Activated effector memory CD4-positive, alpha-beta T cell treated with Interleukin-2 at 50 U/mL for 16 hours (primary cell): ENCODE measurements at regions not wholly inside any gene's neighbourhood (a gene's known extent, or its start where the extent isn't known, plus 50 kb on each side); places are given as distances from the start of the nearest gene placed in this dataset.
"Not testable (repeated sequence)": the region's sequence is repeated elsewhere in the genome, so short reads cannot be mapped to it uniquely, and the experiment has no call there.

Experiments
- DNase-seq: peaks from one replicate; pipeline ENCODE4 v3.0.0-alpha.2; 2020

DNA sequence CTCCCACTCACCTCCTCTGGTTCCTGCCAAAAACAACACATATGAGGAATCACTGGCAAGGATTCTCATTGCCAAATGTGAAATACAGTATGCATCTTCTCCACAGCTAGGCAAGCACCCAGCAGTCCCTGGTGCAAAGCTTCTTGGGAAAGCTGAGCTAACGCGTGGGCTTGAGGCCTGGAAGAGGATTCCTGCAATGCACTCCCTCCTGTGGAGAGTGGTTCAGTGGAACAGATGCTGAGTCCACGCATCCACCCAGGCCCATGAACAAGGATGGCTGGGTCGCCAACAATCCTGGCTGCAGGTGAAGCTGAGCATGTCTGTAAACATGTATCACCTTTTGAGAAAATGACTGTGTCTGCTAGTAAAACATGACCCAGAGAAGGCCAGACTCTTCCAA lies 113.2 kb upstream of the CHST15 start:
- no peak for DNase-seq

DNA sequence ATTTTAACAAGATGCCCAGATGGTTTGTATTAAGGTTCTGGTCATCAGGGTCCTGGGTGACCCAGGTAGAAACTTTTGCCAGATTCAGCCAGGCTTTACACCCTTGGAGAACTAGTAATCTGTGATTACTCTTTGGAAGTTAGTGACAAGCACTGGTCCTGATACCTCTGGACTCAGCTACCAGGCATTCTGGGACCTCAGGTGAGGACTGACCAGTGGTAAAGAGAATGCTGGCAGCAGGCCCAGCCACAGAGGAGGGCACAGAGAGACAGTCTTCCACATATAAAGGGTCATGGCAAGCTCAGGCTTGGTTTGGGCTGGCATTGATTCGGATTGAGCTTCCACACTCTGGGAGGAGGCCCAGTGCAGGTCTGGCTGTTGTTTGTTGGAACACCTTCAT lies 112.0 kb upstream of the CHST15 start:
- no peak for DNase-seq

DNA sequence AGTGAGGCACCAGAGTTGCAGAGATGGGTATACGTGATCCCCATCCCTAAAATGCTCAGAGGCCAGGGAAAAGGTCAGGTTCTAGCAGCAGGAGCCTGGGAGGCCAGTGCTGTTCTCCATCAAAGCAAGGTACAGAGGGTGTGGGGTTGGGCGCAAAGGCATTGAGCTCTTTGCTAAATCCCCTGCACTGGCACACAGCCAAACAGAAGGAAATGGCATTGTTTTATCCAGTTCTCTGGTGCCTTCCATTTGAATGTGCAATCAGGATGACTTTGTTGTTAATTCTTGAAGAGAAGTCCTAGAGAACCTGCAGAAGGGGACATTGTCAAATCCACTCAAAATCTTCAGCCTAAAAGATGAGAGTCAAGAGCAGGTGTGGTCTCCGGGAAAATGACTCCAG lies 111.3 kb upstream of the CHST15 start:
- no peak for DNase-seq

DNA sequence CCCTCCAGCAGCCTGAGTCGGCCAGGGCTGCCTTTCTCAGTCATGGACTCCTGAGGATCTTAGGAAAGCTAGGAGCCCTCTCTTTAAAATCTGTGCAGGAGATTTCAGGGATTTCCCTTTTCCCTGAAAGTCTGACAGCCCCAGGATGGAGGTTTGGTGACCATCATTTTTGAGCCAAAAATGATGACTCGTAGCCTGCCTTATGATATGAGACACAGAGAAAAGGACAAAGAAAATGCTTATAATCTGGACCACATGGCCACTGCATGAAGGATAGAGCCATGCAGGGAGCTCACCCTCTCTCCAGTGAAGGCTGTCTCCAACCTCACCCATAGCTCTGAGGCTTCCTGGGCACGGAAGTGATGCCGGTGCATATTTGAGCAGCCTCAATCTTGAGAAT lies 106.6 kb upstream of the CHST15 start:
- DNase-seq = no peak

DNA sequence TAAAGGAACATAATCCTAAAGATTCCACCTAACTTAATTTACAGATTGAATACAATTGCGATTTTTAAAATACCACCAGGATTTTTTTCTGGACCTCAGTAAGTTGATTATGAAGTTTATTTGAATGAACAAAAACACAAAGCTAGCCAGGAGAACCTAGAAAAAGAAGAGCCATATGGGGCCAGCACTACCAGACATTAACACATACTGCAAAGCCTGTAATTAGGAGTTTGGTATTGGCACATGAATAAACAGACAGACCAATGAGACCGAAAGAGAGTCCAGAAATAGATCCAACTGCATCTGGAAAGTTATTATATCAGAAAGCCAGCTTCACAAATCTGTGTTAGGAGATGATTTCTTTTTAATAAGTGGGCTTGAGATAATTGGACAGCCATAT lies 105.5 kb upstream of the CHST15 start:
- DNase-seq = no peak

DNA sequence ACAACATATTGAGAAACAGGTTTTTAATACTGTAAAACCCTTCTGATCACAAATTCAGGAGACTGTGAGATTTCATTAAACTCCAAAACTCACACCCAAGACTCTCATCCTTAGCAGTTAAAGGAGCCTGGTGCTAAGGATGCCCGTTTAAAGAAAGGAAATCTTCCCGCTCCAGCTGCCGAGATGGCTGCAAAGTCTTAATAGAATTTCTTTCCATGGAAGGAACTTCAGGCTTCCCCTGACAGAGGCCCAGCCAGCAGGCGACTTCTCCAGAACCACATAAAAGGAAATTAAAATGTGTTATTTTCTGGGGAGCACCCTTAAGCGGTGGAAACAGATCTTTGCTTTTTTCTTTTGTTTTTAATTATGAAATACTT lies 104.7 kb upstream of the CHST15 start:
- DNase-seq = no peak

DNA sequence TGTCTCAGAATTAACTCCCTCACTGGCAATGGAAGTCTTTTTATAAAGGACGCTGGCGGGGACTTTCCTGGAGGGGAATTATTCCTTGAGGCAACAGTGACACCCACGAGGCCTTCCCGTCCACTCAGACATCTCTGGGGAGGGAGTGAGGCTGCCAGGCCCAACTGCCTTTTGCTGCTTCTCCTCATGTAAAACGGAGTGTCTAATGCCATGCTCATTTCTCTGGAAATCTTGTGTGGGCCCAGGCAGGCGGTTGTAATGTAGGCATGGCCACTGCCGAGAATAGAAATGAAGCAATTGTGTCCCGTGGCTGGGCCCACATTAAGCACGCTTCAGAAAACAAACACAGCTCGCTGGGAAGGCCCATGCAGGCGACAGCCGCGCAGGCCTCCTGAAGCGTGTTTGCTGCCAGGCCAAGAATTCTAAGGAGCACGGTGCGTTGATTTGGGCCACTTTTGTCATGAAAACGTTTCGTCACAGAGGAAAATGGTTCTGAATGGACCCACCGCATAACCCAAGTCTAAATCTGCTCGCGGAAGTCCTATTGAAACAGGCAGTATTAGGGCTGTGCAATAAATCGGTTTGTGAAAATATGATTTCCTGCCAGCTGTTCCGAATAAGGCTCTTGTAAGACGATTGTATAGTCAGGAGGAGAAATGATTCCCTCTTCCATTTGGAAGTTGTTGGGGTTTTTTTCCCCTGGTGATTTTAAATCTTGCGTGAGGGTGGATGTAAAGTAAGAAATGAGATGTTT lies 104.2 kb upstream of the CHST15 start:
- DNase-seq = no peak

DNA sequence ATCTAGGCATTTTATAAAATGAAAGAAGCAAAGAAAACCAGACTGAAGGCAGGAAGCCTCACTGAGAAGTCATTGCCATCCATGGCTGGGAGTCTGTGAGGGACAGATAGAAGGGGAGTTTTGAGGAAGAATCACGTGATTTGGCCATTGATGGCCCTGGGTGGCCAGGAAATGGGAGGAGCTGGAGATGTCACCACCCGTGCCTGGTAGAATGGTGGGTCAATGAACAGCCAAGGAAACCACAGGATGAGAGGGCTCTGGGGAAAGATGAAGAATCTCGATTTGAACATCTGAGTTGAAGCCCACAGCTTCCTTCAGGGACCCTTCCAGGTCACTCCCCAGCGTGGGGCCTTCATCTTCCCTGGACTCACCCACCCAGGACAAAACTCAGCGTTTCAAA lies 103.3 kb upstream of the CHST15 start:
- no peak for DNase-seq

DNA sequence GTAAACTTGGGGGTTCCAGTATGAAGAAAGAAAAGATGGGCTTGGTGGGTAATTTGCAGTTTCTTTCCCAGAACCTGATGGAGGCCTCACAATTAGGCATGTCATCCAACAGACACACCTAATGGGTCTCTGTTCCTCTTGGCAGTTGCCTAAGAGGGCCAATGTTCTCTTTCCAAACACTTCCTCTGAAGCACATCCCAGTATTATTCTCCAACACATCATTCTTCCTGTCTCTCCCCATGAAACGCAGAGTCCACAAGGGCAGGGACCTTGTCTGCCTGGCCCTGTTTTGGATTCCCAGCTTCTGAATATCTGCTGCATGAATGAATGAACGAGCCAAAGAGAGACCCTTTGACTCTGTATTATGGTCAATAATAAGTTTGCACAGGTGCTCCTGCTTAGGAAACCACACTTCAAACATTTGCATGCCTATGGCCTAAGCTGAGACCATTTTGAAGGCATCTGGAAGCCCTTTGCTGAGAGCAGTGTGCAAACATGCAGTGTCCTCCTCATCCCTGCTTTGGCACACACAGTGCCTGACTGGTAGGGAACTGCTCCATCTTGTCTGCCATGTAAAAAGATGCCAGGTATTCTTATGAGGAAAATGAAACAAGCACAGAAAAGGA lies 100.9 kb upstream of the CHST15 start:
- no peak for DNase-seq

DNA sequence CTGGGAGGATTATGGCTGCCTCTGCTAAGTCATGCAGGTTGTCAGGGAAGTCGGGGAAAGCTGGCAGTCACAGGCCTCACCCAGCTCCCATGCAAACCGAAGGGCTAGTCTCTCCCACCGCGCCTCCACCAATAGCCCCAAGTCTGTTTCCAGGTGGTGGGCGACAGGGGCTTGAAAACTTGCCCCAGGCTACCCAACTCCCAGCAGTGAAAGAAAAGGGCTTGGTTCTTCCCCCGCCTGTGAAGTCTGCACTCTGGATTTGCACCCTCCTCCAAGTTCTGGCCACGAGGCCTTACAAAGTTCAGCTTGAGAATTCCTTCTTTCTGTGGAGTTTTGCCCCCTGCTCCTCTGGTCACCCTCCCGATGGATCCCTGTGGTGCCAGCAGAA lies 99.9 kb upstream of the CHST15 start:
- DNase-seq = no peak

DNA sequence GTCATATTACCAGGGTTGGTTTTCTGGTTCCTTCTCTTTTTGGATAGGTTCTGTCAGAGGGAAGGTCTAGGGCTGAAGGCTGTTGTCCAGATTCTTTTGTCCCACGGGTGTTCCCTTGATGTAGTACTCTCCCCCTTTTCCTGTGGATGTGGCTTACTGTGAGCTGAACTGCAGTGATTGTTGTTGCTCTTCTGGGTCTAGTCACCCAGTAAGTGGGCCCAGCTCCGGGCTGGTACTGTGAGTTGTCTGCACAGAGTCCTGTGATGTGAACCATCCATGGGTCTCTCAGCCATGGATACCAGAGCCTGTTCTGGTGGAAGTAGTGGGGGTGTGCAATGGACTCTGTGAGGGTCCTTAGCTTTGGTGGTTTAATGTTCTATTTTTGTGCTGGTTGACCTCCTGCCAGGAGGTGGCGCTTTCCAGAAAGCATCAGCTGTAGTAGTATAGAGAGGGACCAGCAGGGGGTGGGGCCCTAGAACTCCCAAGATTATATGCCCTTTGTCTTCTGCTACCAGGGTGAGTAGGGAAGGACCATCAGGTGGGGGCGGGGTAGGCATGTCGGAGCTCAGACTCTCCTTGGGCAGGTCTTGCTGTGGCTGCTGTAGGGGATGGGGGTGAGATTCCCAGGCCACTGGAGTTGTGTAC lies 99.4 kb upstream of the CHST15 start:
- DNase-seq = not testable (repeated sequence)

DNA sequence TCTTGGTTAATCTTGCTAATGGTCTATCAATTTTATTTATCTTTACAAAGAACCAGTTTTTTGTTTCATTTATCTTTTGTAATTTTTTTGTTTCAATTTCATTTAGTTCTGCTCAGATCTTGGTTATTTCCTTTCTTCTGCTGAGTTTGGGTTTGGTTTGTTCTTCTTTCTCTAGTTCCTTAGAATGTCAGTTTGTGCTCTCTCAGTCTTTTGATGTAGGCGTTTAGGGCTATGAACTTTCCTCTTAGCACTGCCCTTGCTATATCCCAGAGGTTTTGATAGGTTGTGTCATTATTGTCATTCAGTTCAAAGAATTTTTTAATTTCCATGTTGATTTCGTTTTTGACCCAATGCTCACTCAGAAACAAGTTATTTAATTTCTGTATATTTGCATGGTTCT lies 97.1 kb upstream of the CHST15 start:
- not testable (repeated sequence) for DNase-seq

DNA sequence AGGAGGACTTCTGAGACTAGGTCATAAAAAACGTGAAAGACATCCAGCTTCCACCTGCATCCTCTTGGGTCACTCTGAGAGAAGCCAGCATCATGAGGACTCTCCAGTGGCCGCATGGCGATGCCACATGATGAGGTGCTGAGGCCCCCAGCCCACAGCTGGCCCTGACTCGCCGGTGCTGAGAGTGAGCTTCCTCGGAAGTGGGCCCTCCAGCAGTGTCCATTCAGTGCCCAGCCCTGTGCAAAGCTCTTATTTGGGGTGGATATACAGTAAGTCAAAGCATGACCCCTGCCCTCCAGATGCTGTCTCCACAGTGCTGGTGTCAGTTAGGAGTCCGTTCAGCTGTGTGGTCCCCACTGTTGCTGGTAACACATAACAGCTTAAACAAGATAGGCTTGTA lies 93.6 kb upstream of the CHST15 start:
- no peak for DNase-seq

DNA sequence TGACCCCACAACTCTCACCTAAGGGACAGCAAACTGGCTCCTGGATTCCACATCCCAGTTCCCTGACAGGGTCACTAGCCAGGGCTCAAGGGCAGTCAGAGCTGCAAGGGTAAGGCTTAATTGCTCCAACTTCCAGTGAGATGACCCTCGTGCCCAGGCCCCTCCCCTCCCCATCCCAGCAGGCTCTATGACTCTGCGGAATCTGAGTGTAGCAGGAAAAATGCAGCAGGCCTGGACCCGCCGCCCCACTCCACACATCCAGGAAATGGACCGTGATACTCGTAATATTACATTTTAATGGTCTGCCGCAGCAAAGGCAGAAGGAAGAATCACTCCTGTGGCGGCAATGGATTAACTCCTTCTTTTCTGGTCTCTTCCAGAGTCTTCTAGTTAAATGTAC lies 91.7 kb upstream of the CHST15 start:
- DNase-seq = no peak

DNA sequence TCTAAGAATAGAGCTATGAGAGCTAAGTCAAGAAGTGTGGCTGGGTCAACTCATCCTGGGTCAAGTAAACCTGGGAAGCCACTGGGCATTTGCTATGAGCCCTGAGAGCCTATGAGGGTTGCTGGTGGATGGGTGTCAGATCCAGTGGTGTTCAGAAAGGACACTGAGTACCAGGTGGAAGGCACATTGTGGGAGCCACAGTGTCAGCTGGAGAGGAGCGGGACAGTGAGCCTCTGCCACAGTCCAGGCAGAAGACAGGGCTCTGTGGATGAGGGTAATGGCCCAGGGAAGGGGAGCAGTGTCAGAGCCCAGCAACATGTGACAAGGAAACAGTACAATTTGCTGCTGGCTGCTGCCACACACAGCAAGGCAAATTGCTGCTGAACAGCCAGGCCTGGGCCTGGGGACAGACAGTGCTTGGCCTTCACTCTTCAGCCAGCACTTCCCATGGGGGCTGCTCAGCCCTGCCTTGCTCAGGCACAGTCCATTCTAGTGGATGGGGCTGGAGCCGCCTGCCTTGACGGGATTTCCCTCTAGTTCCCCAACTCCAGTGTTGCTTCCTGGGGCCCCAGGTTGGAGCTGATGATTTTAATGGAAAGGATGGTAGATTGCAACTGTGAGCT lies 90.9 kb upstream of the CHST15 start:
- DNase-seq = no peak

DNA sequence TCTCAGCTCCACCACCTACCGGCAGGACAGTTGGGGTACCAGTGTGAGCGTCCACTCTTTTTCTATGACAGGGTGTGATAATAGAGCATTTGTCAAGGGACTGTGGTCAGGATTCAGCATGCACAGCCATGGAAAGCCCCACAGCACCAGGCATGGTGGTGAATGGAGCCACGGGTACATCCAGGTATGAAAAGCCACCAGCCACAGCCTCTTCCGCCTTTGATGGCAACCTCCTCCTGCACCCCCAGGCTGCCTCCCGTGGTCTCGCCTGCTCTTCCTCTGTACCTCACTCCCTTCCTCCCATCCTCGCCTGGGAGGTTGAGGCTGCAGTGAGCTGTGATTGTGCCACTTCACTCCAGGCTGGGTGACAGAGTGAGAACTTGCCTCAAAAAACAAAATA lies 90.2 kb upstream of the CHST15 start:
- DNase-seq = no peak

DNA sequence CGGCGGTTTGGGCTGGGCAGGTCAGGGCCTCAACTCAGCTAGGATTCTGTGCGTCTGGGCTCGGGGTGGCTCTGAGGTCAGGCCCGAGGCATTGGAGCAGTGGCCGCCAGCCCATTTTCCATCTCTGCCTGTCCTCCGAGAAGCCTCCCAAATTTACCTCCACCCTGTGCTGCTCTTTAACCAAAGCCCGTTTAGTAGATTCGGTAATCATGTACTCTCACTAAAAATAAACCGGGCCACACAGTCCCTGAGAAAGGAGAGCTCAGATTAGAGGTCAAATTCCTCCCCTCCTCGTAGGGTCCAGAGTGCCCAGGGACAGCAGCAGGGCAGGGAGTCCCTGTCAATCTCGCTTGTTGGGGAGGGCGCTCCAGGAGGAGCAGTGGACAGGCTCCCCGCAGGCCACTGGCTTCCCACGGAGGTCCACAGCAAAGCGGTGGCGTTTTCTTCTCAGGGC lies 88.7 kb upstream of the CHST15 start:
- DNase-seq = no peak

DNA sequence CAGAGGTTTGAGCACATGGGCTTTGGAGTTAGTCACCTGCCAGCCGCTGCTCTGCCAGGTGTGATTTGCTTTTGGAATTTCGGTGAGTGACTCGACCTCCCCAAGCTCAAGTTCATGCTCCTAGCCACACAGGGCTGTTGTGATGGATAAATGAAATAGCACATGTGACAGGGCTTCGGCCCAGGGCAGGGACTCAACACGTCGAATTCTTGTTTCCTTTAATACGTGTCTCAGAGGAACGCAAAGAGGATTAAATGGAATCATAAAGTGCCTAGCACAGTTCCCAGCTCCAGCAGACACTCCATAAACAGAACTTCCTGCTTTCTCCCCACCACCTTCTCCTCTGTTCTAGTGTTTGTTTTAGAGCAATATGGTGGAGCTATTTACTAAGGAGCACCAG lies 88.3 kb upstream of the CHST15 start:
- DNase-seq = no peak

DNA sequence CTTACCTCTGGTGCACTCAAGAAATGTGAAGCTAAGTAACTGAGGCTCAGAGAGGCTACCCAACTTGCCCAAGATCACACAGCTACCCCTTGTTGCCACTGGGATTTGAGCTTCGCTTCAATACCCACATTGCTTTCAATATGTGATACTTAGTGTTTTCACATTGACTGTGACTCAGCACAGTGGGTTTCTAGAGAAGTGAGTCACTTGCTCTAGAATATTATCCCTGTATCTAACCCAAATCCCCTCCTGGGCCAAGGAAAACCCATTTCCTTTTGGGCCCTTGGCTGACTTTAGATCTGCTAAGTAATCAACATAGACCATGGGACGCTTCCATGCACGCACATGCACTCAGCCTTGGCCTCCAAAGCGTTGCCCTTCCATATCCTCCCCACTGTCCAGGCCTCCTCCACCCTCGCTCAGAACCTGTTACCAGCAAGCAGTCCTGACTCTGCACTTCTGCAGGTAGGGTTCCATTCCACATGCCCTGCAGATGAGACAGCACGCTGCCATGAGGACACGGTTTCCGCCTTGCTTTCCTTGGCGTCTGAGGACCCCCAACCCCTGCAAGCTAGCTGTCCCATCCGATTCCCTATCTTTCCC lies 87.7 kb upstream of the CHST15 start:
- DNase-seq = no peak

DNA sequence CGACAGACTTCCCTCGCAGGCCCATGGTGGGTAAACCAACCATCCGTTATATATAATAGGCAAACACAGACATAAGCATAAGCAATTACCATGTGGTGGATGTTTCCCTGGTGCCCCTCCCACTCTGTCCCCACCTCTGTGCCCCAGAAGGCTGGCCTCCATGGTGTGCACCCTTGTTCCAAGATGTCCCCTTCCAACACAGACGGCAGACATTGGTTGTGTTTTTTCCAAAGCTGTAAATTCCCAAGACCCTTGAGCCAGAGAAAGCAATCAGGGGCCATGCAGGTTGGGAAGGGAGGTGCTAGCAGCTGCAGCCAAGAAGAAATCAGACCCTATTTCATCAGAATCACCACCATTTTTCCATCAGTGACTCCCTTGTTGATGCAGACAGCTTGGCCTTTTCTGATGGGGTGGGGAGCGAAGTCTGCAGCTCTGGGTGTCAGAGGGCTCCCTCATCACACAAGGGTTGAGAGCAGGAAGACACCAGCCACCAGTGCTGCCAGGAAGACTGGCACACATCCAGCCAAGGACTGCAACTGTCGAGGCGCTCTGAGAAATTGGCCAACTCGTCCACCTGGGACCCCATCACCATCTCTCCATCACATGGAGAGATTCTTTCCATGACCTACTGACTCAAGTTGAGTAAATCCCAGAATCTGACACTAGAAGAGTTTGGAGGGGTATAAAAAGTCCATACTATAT lies 86.8 kb upstream of the CHST15 start:
- DNase-seq = no peak

DNA sequence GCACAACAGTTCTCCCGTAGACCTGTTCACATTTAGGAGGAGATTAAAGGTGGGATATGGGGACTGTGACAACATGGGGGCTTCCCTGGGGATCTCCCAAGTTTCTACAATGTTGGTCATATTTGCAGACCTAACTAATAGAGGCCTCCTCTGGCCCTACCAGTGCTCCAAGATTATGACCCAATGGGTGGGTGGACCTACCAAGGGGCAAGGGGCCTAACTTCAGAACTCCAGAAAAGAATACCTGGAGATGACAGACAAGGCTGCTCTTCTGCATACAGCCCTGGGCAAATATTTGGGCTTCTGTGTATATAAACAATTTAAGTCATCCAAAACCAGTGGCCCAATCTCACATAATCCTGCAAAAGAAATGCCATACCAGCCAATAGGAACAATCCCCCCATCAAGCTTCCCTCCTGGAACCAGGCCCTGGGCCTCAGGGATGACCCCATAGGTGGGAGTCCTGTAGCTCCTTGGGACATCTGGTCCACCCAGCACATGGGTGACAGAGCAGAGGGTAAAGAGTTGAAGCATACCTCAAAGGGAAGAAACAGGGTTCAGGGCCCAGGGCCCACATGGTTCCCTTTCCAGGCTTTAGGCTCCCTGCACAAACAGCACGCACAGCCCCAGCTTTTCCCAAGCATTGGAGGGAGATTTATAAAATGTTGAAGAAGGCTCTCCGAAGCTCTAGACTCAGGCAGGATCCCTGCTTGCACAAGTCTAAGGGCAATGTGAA lies 86.1 kb upstream of the CHST15 start:
- no peak for DNase-seq

DNA sequence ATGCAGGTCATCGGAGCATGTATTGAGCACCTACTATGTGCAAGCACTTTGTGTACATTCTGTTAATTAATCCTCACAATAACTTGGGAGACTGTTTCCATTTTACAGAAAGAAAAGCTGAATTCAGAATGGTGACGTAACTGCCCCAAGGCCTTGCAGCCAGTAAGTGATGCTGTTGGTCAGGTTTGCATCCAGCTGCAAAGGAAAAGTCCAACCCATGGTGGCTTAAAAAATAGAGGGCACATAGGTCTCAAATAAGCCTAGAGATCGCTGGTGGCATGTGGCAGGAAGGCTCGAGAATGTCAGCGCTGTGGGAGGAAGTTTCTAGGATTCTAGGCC lies 83.8 kb upstream of the CHST15 start:
- DNase-seq = no peak
